Osteocyte (in vitro differentiated cells): ENCODE measurements at regions not wholly inside any gene's neighbourhood (a gene's known extent, or its start where the extent isn't known, plus 50 kb on each side); places are given as distances from the start of the nearest gene placed in this dataset.
"Not testable (repeated sequence)": the region's sequence is repeated elsewhere in the genome, so short reads cannot be mapped to it uniquely, and the experiment has no call there.

Source experiments
- DNase-seq: peaks from one replicate; pipeline ENCODE4 v3.0.0; 2021; ENCODE audit warnings: mixed read lengths; ENCODE audit not compliant: unreplicated experiment; ENCODE audit errors: extremely low spot score
- H3K27ac Mint-ChIP-seq: one replicate; pipeline ENCODE4 v1.8.0; 2021; ENCODE audit warnings: mild to moderate bottlenecking, mixed read lengths; ENCODE audit not compliant: unreplicated experiment
- H3K27me3 Mint-ChIP-seq: one replicate; pipeline ENCODE4 v1.8.0; 2021; ENCODE audit warnings: mixed read lengths; ENCODE audit not compliant: unreplicated experiment
- H3K36me3 Mint-ChIP-seq: one replicate; pipeline ENCODE4 v1.8.0; 2021; ENCODE audit warnings: mixed read lengths; ENCODE audit not compliant: unreplicated experiment
- H3K4me1 Mint-ChIP-seq: one replicate; pipeline ENCODE4 v1.8.0; 2021; ENCODE audit warnings: mixed read lengths; ENCODE audit not compliant: unreplicated experiment
- H3K4me3 Mint-ChIP-seq: one replicate; pipeline ENCODE4 v1.8.0; 2021; ENCODE audit warnings: mild to moderate bottlenecking, moderate library complexity, mixed read lengths; ENCODE audit not compliant: unreplicated experiment
- H3K9me3 Mint-ChIP-seq: one replicate; pipeline ENCODE4 v1.8.0; 2021; ENCODE audit warnings: mixed read lengths; ENCODE audit not compliant: unreplicated experiment
- CTCF ChIP-seq: fragments of 200-600 bp; sonication (generic); IDR thresholded peaks from 2 replicates; pipeline ENCODE4 v1.5.0; 2021; ENCODE audit warnings: antibody characterized with exemption, mild to moderate bottlenecking, moderate library complexity

- Mint-ChIP-seq H3K4me1 (no peaks in the 10 kb centered on the region), H3K4me3 (no peak overlapping the region), H3K27ac (no peak overlapping the region), H3K9me3 (no peaks in the 10 kb centered on the region), H3K27me3 (peaks cover 20% of the 10 kb centered on the region), H3K36me3 (no peaks in the 10 kb centered on the region)
- no peak for DNase-seq
- no peak for TF ChIP-seq CTCF
Measured at GRCh38 chr11:95413761-95414160, 182.8 kb upstream of the SESN3 start.

GRCh38 chr11:95413021-95413420, 182.0 kb upstream of the SESN3 start:
- DNase-seq: no peak
- no peak for TF ChIP-seq CTCF
- Mint-ChIP-seq H3K36me3 (no peaks in the 10 kb centered on the region), H3K9me3 (no peaks in the 10 kb centered on the region), H3K4me3 (no peak overlapping the region), H3K27ac (no peak overlapping the region), H3K27me3 (peaks cover 16% of the 10 kb centered on the region), H3K4me1 (no peaks in the 10 kb centered on the region)

DNA sequence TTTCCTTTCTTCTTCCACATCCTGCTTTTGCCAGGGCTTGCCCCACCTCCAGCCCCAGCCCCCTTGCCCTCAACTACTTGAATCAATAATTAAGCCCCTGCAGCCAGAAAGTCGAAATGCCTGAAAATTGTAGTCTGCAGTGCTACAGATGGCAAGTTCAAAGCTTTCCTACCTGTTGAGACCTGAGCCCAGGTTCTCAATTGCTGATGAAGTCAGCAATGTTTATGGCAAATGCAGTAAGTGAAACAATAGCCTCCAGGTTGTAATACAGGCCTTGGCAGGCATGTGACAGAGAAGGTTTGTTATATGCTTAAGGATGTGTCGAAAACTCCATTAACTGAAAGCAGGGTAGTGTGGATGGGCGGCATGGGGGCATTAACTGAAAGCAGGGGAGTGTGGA, 181.1 kb upstream of the SESN3 start:
- Mint-ChIP-seq H3K4me1 (no peaks in the 10 kb centered on the region), H3K27ac (no peak overlapping the region), H3K9me3 (no peaks in the 10 kb centered on the region), H3K36me3 (no peaks in the 10 kb centered on the region), H3K4me3 (no peak overlapping the region), H3K27me3 (peaks cover 16% of the 10 kb centered on the region)
- no peak for TF ChIP-seq CTCF
- DNase-seq: no peak

DNA sequence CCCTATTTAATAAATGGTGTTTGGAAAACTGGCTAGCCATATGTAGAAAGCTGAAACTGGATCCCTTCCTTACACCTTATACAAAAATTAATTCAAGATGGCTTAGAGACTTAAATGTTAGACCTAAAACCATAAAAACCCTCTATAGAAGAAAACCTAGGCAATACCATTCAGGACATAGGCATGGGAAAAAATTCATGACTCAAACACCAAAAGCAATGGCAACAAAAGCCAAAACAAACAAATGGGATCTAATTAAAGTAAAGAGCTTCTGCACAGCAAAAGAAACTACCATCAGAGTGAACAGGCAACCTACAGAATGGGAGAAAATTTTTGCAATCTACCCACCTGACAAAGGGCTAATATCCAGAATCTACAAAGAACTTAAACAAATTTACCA, 179.7 kb upstream of the SESN3 start:
- not testable (repeated sequence) for H3K9me3 Mint-ChIP-seq, H3K36me3 Mint-ChIP-seq, H3K4me3 Mint-ChIP-seq, DNase-seq, H3K27ac Mint-ChIP-seq, H3K4me1 Mint-ChIP-seq
- peaks cover 20% of the 10 kb centered on the region for H3K27me3 Mint-ChIP-seq

DNA sequence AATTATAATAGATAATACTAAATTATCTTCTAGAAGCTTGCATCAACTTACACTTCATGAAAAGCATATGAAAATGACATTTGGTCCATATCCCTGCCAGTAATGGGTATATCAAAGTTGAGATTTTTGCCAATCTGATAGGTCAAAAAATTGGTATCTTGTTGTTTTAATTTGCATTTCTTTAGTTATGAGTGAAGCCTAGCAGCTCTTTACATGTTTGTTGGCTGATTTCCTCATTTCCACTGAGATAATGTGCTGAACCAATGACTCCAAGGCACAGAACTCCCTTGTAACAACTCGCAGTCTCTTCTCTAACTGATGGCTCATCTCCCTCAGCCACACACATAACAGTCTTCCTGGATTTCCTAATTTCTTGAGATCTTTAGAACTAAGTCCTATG, 175.3 kb upstream of the SESN3 start:
- TF ChIP-seq CTCF: no peak
- H3K27ac Mint-ChIP-seq: no peak overlapping the region
- peaks cover 7% of the 10 kb centered on the region for H3K36me3 Mint-ChIP-seq
- no peak overlapping the region for H3K4me3 Mint-ChIP-seq
- peaks cover 11% of the 10 kb centered on the region for H3K27me3 Mint-ChIP-seq
- H3K4me1 Mint-ChIP-seq: no peaks in the 10 kb centered on the region
- peaks cover 10% of the 10 kb centered on the region for H3K9me3 Mint-ChIP-seq
- no peak for DNase-seq

DNA sequence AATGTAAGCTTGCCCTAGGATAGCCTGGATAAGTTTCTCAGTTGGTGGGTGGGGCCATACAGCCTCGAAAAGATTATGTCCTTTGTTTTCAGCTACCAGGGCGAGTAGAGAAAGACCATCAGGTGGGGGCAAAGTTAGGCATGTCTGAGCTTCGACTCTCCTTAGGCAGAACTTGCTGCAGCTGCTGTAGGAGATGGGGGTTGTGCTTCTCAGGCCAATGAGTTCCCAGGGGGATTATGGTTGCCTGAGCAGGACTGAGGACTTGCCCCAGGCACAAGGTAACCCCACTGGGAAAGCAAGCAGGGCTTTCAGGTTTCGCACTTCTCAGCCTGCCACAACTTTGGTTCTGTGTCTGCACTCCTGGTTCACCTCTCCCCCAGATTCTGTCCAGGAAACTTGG, 173.4 kb upstream of the SESN3 start:
- TF ChIP-seq CTCF: no peak
- Mint-ChIP-seq H3K36me3 (peaks cover 7% of the 10 kb centered on the region), H3K4me1 (peaks cover 2% of the 10 kb centered on the region), H3K27me3 (peaks cover 9% of the 10 kb centered on the region), H3K27ac (no peak overlapping the region), H3K9me3 (peaks cover 10% of the 10 kb centered on the region), H3K4me3 (no peak overlapping the region)
- no peak for DNase-seq
